ENCODE measurements at regions not wholly inside any gene's neighbourhood (a gene's known extent, or its start where the extent isn't known, plus 50 kb on each side); places are given as distances from the start of the nearest gene placed in this dataset.

- no peak for TF ChIP-seq ELF1 (IDR thresholded peaks at IDR 0.05; ENCODE audit: borderline replicate concordance, low read depth)
- TF ChIP-seq RAD21 (IDR thresholded peaks at IDR 0.05; ENCODE audit: low read depth), result no peak
- TF ChIP-seq POLR2A (IDR thresholded peaks at IDR 0.05; ENCODE audit: borderline replicate concordance, extremely low read depth, insufficient read depth, insufficient read length), result no peak
- TF ChIP-seq JUND (IDR thresholded peaks at IDR 0.05), result no peak
- TF ChIP-seq CTCF (IDR thresholded peaks at IDR 0.05 in 2 of 3, conservative IDR thresholded peaks at IDR 0.05 in 1 of 3; ENCODE audit: borderline replicate concordance in 1 of 3, insufficient read depth in 1 of 3, low read depth in 2 of 3, low read length in 2 of 3), result no peak
These were observed 77.1 kb downstream of the CMPK2 start for GRCh38 chr2:6788614-6789013.

All from HCT116 (cell line).